Medulla oblongata (tissue), 1 donor: ENCODE measurements at regions not wholly inside any gene's neighbourhood (a gene's known extent, or its start where the extent isn't known, plus 50 kb on each side); places are given as distances from the start of the nearest gene placed in this dataset.

Experiments
- DNase-seq: peaks from one replicate; pipeline ENCODE4 v3.0.0-alpha.2; 2015; ENCODE audit errors: extremely low spot score

DNA sequence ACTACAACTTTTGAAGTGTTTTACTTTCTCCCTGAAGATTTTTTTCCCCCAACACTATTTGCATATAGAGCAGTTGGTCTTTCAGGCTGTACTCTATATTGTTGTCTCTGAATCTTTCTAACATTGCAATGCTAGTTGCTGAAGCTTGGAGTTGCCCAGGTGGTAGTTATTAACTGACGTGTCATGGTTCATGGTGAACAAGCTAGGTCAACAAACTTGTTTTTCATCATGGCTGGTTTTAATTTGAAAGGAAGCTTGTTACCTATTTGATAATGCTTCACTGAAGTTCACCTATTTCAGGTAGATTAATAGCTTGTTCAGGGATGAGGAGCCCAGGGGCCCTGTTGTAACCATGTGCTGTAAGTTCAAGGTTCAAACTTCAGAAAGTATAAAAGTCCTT is 158.8 kb upstream of the ZEB2 start:
- no peak for DNase-seq

DNA sequence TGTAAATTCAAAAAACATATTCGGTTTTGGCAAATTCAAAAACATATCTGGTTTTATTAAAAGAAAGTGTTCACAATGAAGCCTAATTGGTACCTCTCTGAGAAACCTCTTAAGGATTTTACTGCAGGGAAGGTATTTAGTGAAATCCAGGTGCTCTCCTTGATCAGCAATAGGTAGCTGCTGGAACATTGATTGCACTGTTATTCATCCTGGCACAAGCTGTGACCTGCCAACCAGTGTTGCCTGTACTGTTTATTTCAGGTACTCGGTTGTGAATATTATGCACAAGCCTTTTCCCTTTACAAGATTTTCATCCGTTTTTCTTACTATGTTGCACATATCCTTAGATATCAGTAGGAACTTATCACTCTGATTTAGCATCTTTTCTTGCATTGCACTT is 155.8 kb upstream of the ZEB2 start:
- DNase-seq, result no peak

DNA sequence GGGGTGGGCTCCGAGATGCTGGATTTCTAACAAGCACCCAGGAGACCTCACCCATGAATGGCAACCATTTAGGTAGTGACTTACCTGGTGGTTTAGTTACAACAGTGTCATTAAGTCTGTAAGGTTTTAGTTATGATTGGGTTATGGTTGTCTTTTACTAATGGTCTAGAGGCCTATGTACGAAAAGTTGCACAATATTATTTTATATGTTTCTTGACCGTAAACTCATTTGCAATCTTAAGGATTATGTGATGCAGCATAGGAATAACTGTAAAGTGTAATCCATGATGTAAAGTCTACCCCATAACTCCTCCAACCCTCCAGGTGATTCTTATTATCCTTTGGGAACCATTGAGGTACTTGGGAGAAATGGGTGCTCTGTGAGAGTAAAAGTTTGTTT is 155.4 kb upstream of the ZEB2 start:
- no peak for DNase-seq

DNA sequence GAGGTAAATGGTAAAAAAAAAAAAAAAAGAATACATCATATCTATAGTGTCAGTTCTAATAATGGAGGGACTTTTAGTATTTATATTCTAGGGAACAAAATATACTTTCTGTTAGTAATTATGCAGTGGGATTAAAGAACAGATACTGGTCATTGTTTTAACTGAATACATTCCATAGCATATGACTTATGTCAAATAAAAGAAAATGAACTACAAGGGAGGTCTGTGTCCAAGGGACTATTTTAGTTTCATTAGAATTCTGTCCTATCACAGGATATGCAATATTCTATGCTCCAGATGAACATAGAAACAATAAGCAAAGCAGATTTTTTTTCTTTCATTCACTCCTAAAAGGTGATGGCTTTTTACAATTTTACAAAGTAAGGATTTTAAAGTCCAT is 154.2 kb upstream of the ZEB2 start:
- no peak for DNase-seq

DNA sequence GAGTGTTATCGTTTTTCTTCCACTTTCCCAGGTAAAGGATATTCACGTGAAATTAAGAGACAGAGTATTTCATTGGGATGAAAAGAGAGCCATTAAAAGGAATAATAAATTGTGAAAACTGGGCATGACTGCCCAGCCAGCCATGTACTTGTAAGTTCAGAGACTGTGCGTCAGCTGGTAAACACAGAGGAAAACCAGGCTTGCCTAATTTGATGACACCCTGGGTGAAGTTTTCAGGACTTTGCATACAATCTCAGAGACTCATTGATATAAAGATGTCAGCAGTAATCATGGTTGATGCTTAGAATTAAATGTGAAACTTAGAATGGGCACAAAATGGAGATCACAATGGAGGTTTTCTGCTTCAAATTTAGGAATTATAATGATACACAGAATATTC is 153.5 kb upstream of the ZEB2 start:
- DNase-seq, result no peak

DNA sequence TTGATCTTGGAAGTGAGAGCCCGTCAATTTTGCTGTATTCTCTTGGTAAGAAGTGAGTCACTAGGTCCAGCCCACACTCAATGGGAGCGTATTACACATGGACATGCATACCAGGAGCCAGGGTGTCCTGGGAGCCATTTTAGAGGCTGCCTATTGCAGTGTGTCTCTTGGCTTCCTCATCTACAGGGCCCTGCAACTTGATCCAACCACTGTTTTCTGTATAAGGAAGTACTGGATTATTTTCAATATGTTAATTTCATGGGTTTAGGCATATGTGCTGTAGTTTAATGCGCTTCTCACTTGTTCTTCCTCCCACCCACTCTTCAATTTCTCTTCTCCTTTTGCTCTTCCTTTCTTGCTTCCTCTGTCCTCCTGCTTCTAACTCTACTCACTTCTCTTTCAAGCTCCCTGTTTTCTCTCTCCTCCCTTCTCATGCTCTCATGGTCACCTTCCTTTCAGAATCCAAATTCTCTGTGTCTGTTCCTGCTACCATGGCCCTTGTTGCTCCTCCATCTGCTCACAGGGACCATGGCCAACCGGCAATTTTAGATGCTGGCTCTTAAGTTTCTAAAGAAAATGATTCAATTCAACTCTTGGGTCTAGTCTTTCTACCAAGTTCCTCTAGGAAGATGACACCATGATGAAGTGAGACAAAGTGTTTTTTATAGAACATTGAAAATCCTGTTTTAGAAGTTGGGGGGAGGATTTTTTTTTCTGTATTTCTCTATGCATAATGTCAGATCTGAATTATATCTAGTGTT is 152.0 kb upstream of the ZEB2 start:
- DNase-seq, result peak; percentile 23

DNA sequence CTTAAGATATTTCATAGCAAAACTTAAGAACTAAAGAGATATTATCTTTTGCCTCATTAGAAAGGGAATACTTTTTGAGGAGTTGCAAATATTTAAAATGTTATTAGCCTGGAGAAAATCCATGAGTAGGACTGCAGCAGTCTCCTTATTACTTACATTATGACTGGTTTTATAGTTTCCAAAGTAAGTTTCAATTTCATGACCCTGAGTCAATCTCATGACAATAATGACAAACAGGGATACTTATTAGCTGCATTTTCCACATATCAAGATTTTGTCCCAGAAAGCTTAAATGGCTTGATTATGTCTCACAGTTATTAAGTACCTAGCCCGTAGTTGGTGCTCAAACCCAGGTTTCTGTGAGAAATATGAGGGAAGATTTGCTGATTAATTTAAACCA is 150.8 kb upstream of the ZEB2 start:
- DNase-seq, result no peak

DNA sequence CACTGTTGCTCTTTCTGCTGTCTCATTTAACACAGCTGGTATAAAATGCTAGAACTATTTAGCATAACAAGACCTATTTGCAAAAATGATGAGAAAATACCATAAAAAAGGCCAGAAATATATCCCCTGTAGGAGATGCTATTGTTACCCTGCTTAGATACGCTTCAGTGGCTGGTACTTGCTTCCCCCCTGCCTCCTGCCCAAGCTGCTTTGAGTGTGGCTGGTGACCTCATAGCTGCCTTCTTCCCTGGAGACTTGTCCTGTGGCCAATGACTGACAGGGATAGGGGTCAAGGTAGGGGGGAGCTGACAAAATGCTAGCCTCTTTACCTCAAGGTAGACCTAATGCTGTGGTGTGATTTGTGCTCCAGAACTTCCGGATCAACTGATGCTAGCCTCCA is 150.2 kb upstream of the ZEB2 start:
- DNase-seq, result no peak

DNA sequence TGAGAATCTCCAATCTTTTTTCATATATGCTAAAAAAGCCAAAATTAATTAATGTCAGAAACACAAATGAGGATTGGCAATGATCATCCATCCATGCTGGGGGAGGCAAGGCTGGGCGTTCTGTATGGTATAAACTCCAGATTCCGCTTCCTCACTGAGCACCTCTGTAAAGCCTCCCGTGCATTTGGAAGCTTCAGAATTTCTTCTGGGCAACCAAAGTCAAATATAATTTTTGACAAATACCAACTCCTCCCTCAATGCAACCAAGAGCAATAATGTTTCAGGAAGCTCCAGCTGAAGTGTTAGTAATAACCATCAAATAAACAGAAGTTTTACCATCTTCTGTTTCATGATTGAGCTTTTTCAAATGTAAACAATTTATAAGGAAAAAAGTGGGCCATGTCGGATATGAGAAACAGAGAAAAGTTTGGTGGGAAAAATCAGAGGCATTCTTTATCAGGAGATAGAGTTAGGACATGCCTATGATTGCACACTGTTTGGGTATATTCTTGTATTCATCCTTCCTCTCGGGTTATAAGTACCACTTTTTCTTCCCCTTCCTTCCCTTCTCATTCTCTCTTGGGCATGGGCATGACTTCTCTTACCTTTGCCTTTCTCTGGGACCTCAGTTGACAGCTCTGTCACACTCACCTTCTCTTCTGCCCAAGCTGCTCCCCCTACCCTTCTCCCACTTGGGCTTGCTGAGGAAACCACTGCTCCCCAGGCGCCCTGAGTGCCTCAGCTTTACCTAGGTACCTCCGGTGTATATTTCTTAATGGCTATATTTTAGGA is 149.5 kb upstream of the ZEB2 start:
- no peak for DNase-seq

DNA sequence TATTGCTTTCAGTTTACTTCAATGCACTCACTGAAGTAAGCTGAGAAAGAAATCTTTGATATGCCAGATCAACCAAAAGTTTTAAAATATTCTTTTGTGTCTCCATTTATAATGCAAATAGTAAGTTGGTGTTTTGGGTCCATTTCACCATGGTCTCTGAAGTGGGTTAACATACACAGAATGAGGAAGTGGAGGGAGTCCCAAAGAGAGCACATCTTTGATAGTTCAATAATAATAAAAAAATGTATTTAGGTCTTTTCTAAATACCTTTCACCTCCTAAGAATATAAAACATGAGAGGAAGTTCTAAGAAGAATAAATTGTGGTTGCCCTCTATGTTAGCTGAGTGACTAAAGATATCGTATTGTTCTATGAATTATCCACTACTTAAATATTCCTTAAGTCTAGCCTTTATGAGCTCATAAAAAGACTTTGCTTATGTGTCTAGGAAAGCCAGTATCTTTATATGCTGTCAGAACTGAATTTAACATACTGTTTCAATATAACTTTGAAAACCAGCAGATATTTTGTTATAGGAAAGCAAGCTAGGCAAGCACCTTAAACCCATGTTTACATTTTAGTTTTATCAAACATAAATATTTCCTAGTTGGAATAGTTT is 148.7 kb upstream of the ZEB2 start:
- DNase-seq, result no peak

DNA sequence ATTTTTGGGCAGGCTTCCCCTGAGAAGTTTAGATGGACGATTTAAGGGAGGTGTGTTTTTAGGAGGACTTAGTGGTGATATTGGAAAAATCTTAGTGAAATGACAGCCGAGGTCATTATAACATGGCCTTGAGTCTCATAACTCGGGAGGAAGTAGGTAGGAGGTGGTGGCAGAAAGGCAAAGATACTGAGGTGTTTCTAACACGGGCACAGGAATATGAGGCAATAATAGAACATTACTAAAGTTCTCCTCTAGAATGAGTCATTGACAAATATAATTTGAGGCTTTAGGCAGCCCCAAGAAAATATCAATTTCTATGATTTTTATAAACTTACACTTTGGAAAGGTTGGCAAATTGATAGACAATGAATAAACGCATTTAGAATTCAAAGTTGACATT is 146.1 kb upstream of the ZEB2 start:
- DNase-seq, result no peak

DNA sequence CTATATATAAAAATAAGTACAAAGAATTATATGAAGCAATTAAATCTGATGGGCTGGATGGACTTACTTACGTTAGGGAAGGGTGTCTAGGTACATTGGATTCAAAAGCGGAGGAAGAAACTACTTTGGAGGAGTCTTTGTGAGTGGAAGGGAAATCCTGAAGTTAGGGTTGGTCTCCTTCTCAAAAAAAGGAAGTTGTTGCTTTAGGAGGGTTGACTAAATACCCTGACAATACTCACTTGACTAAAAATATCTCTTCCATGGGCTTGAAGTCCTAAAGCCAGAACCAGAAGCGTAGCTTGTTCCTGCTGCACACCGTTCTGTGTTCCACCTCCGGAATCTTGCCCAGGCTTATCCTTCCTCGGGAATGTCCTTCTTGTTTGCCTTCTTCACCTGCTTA is 143.3 kb upstream of the ZEB2 start:
- peak; percentile 40 for DNase-seq

DNA sequence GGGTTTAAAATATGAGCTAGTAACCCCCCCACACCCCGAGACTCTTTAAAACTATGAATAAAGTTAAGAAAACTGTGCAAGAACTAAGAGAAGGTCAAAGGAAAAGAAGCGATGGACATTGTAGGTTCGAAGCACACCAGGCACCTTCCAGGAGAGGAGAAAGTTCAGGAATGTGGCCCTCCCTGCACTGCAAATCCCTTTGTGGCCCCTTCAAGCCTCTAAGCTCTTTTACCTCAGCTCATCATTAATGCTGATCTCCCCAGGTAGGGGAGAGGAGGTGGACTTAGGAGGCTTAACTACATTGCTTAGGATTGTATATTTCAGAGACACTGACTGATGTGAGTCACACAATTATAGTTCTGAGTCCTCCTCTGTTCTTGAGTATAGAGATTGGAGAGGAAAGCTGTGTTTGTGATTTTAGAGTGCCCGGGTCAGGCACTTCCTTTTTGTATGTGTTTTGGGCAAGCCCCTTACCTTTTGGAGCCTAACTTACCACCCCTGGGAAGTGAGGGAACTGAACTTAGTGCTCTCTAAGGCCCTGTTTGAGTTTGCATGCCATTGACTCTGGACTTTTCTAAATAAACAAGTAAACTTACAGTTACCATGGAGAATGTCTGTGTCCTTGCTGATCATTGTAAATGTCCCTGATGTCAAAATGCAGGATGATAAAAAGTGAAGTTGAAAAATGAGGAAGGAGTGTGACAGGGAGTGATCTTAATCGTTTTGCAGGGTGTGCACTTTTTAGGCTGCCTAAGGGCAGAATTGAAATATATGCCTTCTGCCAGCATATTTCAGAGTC is 140.8 kb upstream of the ZEB2 start:
- DNase-seq, result peak; percentile 60

DNA sequence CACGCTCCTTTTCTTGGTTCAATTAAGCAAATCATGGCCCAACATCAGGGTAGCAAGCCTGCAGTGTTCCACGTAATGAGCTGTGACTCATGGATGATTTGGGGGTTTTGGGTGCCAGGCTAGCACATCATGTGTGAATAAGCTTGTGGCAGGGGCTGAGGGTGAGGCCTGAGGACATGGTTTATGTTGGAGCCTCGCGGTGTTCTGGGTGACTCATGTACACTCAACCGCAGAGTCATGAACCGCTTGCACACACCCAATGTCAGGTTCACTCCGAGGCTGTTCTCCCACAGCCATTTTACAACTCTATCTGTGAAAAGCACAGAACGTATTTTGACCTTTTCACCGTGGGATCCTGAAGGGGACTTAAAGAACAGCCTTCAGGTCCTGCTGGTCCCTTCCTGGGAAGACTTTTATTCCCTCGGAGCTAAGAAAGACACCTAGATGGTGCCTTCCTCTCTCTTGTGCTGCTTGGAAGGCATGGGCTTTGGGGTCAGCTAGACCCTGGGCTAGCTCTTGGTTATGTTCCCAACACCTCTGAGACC is 139.9 kb upstream of the ZEB2 start:
- no peak for DNase-seq

DNA sequence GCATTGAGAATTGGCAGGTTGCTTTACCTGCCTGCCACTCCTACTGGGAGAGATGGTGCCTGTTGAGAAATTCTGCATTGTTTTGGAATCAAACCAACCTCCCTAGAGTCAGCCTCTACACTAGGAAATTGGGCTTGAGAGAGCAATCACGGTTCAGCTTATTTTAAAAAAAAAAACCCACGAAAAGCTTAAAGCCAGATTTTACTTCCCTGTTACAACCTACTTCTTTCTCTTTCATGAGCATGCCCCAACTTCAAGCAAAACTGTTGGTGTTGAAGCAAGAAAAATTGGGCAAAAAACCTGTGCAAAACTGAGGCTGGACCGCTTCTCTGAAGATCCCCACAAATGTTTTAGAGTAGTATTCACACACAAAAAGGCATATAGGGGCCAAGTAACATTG is 134.6 kb upstream of the ZEB2 start:
- DNase-seq, result no peak

DNA sequence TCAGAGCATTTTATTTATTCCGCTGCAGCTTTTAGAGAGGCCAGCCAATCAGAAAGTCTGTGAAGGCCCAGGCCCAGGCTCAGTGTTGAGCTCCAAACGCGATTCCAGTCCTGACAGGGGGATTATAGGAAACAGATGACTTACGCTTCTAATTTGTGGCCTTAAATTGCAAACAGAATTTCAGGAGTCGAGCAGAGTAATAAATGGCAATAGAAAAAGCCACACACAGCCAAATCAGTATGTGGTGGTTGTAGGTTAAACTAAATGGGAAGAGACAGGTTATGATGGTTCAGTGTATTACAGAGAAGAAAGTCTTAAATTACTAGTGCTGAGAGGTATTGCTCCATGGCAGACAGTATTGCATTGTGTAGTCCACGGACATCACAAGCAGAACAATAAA is 131.0 kb upstream of the ZEB2 start:
- no peak for DNase-seq

DNA sequence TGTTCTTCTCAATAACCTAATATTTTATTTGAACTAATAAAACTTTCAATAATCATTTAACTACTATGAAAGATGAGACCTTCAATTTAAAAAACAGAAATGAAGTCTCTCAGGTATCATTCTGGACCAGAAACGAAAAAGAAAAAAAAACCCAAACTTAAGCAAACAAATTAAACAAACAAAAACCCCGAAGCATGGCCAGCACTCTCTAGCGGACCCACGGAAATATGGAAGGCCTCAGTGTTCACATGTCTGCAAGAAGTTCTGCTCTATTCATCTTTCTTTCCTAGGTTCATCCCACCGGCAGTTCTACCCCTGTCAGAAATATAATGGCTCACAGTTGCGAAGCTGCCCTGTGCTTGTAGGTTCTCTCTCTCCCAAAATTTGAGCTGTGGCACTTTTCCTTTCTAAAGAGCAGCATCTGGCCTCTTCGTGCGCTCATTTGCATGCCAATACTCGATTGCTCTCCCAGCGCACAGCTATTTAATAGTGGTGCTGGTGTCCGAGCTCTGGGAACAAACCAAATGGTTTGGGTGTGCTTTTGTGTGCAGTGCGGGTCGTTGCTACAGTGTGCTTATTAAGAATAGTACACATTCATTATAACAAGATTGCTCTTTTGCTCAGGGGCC is 129.0 kb upstream of the ZEB2 start:
- peak; percentile 43 for DNase-seq

DNA sequence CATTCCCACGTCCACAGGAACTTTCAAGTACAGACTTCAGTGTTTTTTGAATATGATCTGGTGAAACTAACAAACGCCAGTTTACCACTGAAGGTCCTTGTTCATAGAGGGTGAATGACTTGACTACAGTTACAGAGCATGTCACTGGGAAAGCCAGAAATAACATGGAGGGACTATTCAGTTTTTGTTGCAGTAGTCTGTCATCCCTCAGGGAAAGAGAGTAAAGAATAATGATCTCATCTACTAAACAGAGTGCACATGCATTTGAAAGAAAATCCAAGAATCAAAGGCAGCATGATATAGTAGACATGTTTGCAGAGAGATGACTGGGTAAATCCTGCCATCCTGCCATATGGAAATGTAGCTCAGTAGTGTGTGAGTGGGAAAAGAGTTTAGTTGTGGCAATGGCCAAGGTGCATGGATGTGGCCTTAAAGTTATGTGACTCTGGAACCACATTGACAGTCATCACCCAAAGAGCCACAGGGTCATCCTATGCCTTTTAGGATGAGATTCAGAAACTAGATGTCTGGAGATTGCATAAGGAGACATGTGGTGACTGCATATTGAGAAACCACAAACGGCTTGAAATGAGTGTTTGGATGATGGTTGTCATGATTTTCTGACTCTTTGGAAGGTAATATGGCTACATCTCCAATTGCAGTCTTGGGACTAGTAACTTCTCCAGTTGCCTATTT is 125.3 kb upstream of the ZEB2 start:
- DNase-seq, result no peak

DNA sequence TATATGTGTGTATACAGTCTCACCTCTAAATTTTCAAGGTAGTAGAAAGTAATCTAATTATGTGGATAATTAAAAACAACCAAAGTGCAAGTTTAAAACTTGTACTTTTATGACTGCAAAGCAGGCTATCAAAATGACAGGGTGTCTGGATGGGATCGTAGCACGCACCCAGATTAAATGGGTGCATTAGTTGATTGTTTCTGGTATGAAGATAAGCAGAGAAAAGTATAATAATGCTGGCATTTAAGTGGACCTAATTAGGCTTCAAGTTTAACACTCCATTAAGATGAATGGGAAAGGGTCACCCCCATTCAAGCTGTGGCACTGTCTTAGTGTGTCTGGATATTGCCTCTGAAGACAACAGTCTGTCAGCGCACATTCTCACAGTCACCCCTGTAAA is 124.6 kb upstream of the ZEB2 start:
- DNase-seq, result no peak

DNA sequence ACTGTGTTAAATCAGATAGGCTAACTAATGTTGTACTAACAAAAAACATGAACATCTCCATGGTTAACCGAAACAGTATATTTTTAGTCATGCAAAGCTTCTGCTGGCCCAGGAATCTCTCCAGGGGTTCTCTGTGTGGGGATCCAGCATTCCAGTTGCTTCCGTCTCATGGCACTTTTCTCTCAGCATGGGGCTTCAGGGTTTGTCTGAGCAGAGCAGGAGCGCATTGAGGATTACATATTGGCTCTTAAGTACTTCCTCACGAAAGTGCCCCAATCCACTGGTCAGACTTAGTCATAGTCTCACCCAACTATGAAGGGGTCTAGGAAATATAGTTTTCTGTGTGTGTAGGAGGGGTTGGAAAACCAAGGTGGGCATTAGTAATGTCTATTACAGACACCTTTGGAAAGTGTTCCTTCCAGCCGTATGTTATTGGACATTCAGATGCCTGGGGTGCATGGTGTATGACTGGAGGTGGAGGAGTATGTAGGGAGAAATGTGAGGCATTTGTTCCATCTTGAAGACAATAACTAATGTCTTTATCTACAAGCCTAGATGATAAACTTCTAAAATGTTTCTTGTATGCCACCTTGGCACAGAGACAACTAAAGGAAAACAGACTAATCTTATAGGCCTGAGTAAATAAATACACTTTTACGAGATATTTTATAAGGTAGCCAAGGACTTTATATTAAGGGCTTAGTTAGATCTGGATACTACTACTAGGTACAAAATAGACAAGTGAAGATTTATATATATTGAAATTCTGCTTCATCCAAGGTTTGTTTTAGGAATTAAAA is 123.8 kb upstream of the ZEB2 start:
- no peak for DNase-seq
